ENCODE measurements at regions not wholly inside any gene's neighbourhood (a gene's known extent, or its start where the extent isn't known, plus 50 kb on each side); places are given as distances from the start of the nearest gene placed in this dataset.

GRCh38 chr4:59615316-59615715 is 1584.8 kb upstream of the ADGRL3 start:
- TF ChIP-seq CTCF (IDR thresholded peaks at IDR 0.05; ENCODE audit: insufficient read depth, low read depth, low read length) (no peak), EZH2 (IDR thresholded peaks at IDR 0.05; ENCODE audit: insufficient read depth, low read length) (no peak)

All from astrocyte (in vitro differentiated cells and primary cell).